Fibroblast of lung (primary cell): ENCODE measurements at regions not wholly inside any gene's neighbourhood (a gene's known extent, or its start where the extent isn't known, plus 50 kb on each side); places are given as distances from the start of the nearest gene placed in this dataset.

Experiments used
- EZH2 ChIP-seq: IDR thresholded peaks from 2 replicates; pipeline ENCODE4 v1.5.1; 2012; ENCODE audit warnings: low read length, control low read depth, mild to moderate bottlenecking; ENCODE audit errors: missing control alignments
- TF ChIP-seq, protein P1 (sequence below), 2 donors: IDR thresholded peaks in 1 of 2; conservative IDR thresholded peaks in 1 of 2; 1 replicate in 1 of 2; 2 replicates in 1 of 2; pipeline ENCODE4 v1.5.1; 2011 to 2012; ENCODE audit warnings: low read length in 2 of 2, control low read depth in 1 of 2, inconsistent platforms in 1 of 2, low read depth in 1 of 2, mild to moderate bottlenecking in 1 of 2

GRCh38 chr16:13833515-13833914, 86.4 kb upstream of the ERCC4 start:
- TF ChIP-seq, protein P1, sequence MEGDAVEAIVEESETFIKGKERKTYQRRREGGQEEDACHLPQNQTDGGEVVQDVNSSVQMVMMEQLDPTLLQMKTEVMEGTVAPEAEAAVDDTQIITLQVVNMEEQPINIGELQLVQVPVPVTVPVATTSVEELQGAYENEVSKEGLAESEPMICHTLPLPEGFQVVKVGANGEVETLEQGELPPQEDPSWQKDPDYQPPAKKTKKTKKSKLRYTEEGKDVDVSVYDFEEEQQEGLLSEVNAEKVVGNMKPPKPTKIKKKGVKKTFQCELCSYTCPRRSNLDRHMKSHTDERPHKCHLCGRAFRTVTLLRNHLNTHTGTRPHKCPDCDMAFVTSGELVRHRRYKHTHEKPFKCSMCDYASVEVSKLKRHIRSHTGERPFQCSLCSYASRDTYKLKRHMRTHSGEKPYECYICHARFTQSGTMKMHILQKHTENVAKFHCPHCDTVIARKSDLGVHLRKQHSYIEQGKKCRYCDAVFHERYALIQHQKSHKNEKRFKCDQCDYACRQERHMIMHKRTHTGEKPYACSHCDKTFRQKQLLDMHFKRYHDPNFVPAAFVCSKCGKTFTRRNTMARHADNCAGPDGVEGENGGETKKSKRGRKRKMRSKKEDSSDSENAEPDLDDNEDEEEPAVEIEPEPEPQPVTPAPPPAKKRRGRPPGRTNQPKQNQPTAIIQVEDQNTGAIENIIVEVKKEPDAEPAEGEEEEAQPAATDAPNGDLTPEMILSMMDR (conservative IDR thresholded peaks at IDR 0.05 in 1 of 2, IDR thresholded peaks at IDR 0.05 in 1 of 2; ENCODE audit: low read depth in 1 of 2, low read length in 2 of 2), result no peak
- TF ChIP-seq EZH2, result no peak
